IMR-90 (cell line): ENCODE measurements at regions not wholly inside any gene's neighbourhood (a gene's known extent, or its start where the extent isn't known, plus 50 kb on each side); places are given as distances from the start of the nearest gene placed in this dataset.
"Not testable (repeated sequence)": the region's sequence is repeated elsewhere in the genome, so short reads cannot be mapped to it uniquely, and the experiment has no call there.

ENCODE experiments used
- ATAC-seq: fragments of 200-7000 bp; cut with Tn5 transposase; 2 replicates; pipeline ENCODE4 v1.9.1; 2020; ENCODE audit warnings: low read depth, mild to moderate bottlenecking, moderate library complexity
- BruUV-seq: library from RNA; stranded (reverse); fragments of 400-500 nt; replicated peaks from 2 replicates; lab custom pipeline; 2021; lab: Mats Ljungman, UMichigan
- CTCF ChIA-PET: fragments of 300-600 bp; formaldehyde crosslinking; extraction: SDS; loops from one replicate; lab custom pipeline; 2021; ENCODE audit warnings: antibody characterized with exemption; lab: Yijun Ruan, JAX
- POLR2A ChIA-PET: fragments of 300-600 bp; sonication (Branson Sonifier 250); formaldehyde crosslinking; loops from one replicate; lab custom pipeline; 2022; ENCODE audit warnings: antibody characterized with exemption; ENCODE audit not compliant: unreplicated experiment; lab: Charles Lee
- DNase-seq: peaks from one replicate; pipeline ENCODE4 v3.0.0; 2013
- H2AFZ ChIP-seq: replicated peaks from 2 replicates; pipeline ENCODE3; 2013; ENCODE audit warnings: low read length, mild to moderate bottlenecking; ENCODE audit not compliant: poor library complexity
- H2AK5ac ChIP-seq: 2 replicates; pipeline ENCODE4 v1.6.1; 2013; ENCODE audit warnings: low read depth, low read length, inconsistent platforms
- H2AK9ac ChIP-seq: replicated peaks from 2 replicates; pipeline ENCODE3; 2013; ENCODE audit warnings: mild to moderate bottlenecking, low read depth, low read length, moderate library complexity; ENCODE audit not compliant: poor library complexity
- H2BK120ac ChIP-seq: 2 replicates; pipeline ENCODE4 v1.6.1; 2013; ENCODE audit warnings: low read depth, low read length, inconsistent platforms
- H2BK15ac ChIP-seq: 3 replicates; pipeline ENCODE4 v1.6.1; 2013; ENCODE audit warnings: low read depth, low read length, inconsistent platforms
- H2BK20ac ChIP-seq: 2 replicates; pipeline ENCODE4 v1.6.1; 2013; ENCODE audit warnings: low read depth, mild to moderate bottlenecking, inconsistent platforms, low read length, moderate library complexity
- H2BK5ac ChIP-seq: 2 replicates; pipeline ENCODE4 v1.6.1; 2013; ENCODE audit warnings: mild to moderate bottlenecking, low read depth, low read length, inconsistent platforms; ENCODE audit not compliant: poor library complexity, severe bottlenecking
- H3K14ac ChIP-seq: replicated peaks from 2 replicates; pipeline ENCODE4 v1.6.1; 2013; ENCODE audit warnings: low read depth, low read length, inconsistent platforms
- H3K18ac ChIP-seq: 2 replicates; pipeline ENCODE4 v1.6.1; 2013; ENCODE audit warnings: low read depth, low read length, control low read depth
- H3K23ac ChIP-seq: 2 replicates; pipeline ENCODE4 v1.6.1; 2013; ENCODE audit warnings: low read depth, low read length, inconsistent platforms
- H3K27ac ChIP-seq: 2 replicates; pipeline ENCODE4 v1.5.1; 2013; ENCODE audit warnings: mild to moderate bottlenecking, control low read depth, low read length; ENCODE audit not compliant: insufficient read depth
- H3K27me3 ChIP-seq: 2 replicates; pipeline ENCODE4 v1.6.1; 2013; ENCODE audit warnings: low read length; ENCODE audit not compliant: control insufficient read depth, insufficient read depth
- H3K36me3 ChIP-seq: 2 replicates; pipeline ENCODE4 v1.6.1; 2013; ENCODE audit warnings: low read length, mixed read lengths; ENCODE audit not compliant: control insufficient read depth, insufficient read depth
- H3K4ac ChIP-seq: 2 replicates; pipeline ENCODE4 v1.6.1; 2013; ENCODE audit warnings: low read depth, low read length, inconsistent platforms
- H3K4me1 ChIP-seq: 2 replicates; pipeline ENCODE4 v1.6.1; 2013; ENCODE audit warnings: low read length, mixed read lengths; ENCODE audit not compliant: control insufficient read depth, insufficient read depth
- H3K4me2 ChIP-seq: 2 replicates; pipeline ENCODE4 v1.6.1; 2013; ENCODE audit warnings: low read depth, mild to moderate bottlenecking, control low read depth, low read length, moderate library complexity
- H3K4me3 ChIP-seq: 2 replicates; pipeline ENCODE4 v1.5.1; 2013; ENCODE audit warnings: low read depth, mild to moderate bottlenecking, control low read depth, low read length, moderate library complexity; ENCODE audit not compliant: insufficient read depth
- H3K56ac ChIP-seq: 2 replicates; pipeline ENCODE4 v1.6.1; 2013; ENCODE audit warnings: low read length, inconsistent platforms; ENCODE audit not compliant: insufficient read depth; ENCODE audit errors: extremely low read depth
- H3K79me1 ChIP-seq, 2 experiments: 2 replicates each; pipeline ENCODE4 v1.6.1; 2013; ENCODE audit warnings: low read length in 2 of 2, inconsistent platforms in 1 of 2, low read depth in 1 of 2
- H3K9ac ChIP-seq: 2 replicates; pipeline ENCODE4 v1.6.1; 2013; ENCODE audit warnings: low read depth, low read length, control low read depth
- H3K9me1 ChIP-seq: 2 replicates; pipeline ENCODE4 v1.6.1; 2013; ENCODE audit warnings: low read length, inconsistent platforms; ENCODE audit not compliant: insufficient read depth
- H3K9me3 ChIP-seq: 2 replicates; pipeline ENCODE4 v1.6.1; 2013; ENCODE audit warnings: low read length; ENCODE audit not compliant: control insufficient read depth, insufficient read depth
- H4K20me1 ChIP-seq: 2 replicates; pipeline ENCODE4 v1.6.1; 2013; ENCODE audit warnings: low read length, inconsistent platforms; ENCODE audit not compliant: insufficient read depth
- H4K5ac ChIP-seq: 2 replicates; pipeline ENCODE4 v1.6.1; 2013; ENCODE audit warnings: mild to moderate bottlenecking, low read depth, low read length, control low read depth
- H4K8ac ChIP-seq, 2 experiments: 2 replicates each; pipeline ENCODE4 v1.6.1; 2013; ENCODE audit warnings: low read depth in 2 of 2, low read length in 2 of 2, control low read depth in 1 of 2, inconsistent platforms in 1 of 2
- H4K91ac ChIP-seq: 2 replicates; pipeline ENCODE4 v1.6.1; 2013; ENCODE audit warnings: low read depth, low read length, inconsistent platforms; ENCODE audit not compliant: insufficient read depth
- WGBS, 2 experiments: methylation state at CpG; one replicate each; pipeline versions ENCODE4 v1.1.5 to v1.1.7; 2013; ENCODE audit warnings: missing lambda C conversion rate in 2 of 2; ENCODE audit not compliant: insufficient read length in 1 of 2; ENCODE audit errors: extremely low coverage in 2 of 2; 5-methylcytosine and 5-hydroxymethylcytosine counted together
- dilution Hi-C: fragments of 300-500 bp; cut with HindIII; formaldehyde crosslinking; loops from one replicate; pipeline ENCODE4 v1.14.3; 2018; ENCODE audit warnings: low sequenced_read_pairs; ENCODE audit not compliant: unreplicated experiment
- in situ Hi-C: fragments of 300-500 bp; cut with MboI; formaldehyde crosslinking; loops from 3 replicates; pipeline ENCODE4 v1.14.3; 2019; ENCODE audit warnings: low sequenced_read_pairs, inconsistent platforms, mixed read lengths
- intact Hi-C: fragments of 100-400 bp; cut with micrococcal nuclease; formaldehyde crosslinking; loops from 2 replicates; pipeline ENCODE4 v1.10.0; 2022

GRCh38 chr7:150158696-150159095, 164.5 kb upstream of the LRRC61 start:
- H4K5ac ChIP-seq, H4K20me1 ChIP-seq, H2AK9ac ChIP-seq, H4K8ac ChIP-seq, H3K4me1 ChIP-seq, H3K9me1 ChIP-seq, DNase-seq, H3K4ac ChIP-seq, H3K4me3 ChIP-seq, H3K79me1 ChIP-seq, H3K18ac ChIP-seq, in situ Hi-C loops, H2AK5ac ChIP-seq, H3K56ac ChIP-seq, CTCF ChIA-PET, H2BK5ac ChIP-seq, H2BK120ac ChIP-seq, H2BK15ac ChIP-seq, H2BK20ac ChIP-seq, H3K4me2 ChIP-seq, BruUV-seq, H3K27ac ChIP-seq, ATAC-seq, H3K9ac ChIP-seq, H2AFZ ChIP-seq, H3K14ac ChIP-seq, intact Hi-C loops, dilution Hi-C loops, H3K9me3 ChIP-seq, H3K27me3 ChIP-seq, H3K23ac ChIP-seq, POLR2A ChIA-PET, H4K91ac ChIP-seq, H3K36me3 ChIP-seq: not testable (repeated sequence)
- 78% methylated on average over 7 of the region's 15 CpGs; no CpG with 5 or more reads in 1 of the 2 experiments for WGBS, 2 experiments

GRCh38 chr7:150169515-150169914, 153.6 kb upstream of the LRRC61 start:
- H4K91ac ChIP-seq, H3K9ac ChIP-seq, H3K27me3 ChIP-seq, H4K8ac ChIP-seq, H3K23ac ChIP-seq, H2BK120ac ChIP-seq, H3K56ac ChIP-seq, H3K4me1 ChIP-seq, H3K27ac ChIP-seq, H3K36me3 ChIP-seq, H2AFZ ChIP-seq, CTCF ChIA-PET, ATAC-seq, H2AK9ac ChIP-seq, H3K79me1 ChIP-seq, H2BK20ac ChIP-seq, H3K9me3 ChIP-seq, in situ Hi-C loops, H3K4ac ChIP-seq, H2AK5ac ChIP-seq, DNase-seq, H3K4me3 ChIP-seq, H3K4me2 ChIP-seq, H2BK5ac ChIP-seq, H3K18ac ChIP-seq, H4K20me1 ChIP-seq, H4K5ac ChIP-seq, H3K9me1 ChIP-seq, H2BK15ac ChIP-seq, intact Hi-C loops, BruUV-seq, dilution Hi-C loops, H3K14ac ChIP-seq: not testable (repeated sequence)
- POLR2A ChIA-PET: interaction anchor here (0.6 kb wide), 1 partner anchor 559 kb away, joined by 10 read pairs; no protein-coding TSS in a partner anchor
- 94% methylated on average over 1 of the region's 1 CpG; no CpG with 5 or more reads in 1 of the 2 experiments for WGBS, 2 experiments
